Mucosa of descending colon (tissue), 3 donors: ENCODE measurements at regions not wholly inside any gene's neighbourhood (a gene's known extent, or its start where the extent isn't known, plus 50 kb on each side); places are given as distances from the start of the nearest gene placed in this dataset.

Experiments used
- ATAC-seq: fragments of 200-7000 bp; cut with Tn5 transposase; one replicate; pipeline ENCODE4 v1.9.1; 2020; ENCODE audit warnings: mild to moderate bottlenecking, moderate library complexity
- DNase-seq, 3 donors: peaks; one replicate each; pipeline ENCODE4 v3.0.0-alpha.2; 2020
- H3K36me3 ChIP-seq: fragments of 200-600 bp; one replicate; pipeline ENCODE4 v1.8.0; 2021; ENCODE audit warnings: low read depth, mild to moderate bottlenecking
- H3K4me1 ChIP-seq: fragments of 200-600 bp; one replicate; pipeline ENCODE4 v1.8.0; 2021; ENCODE audit warnings: low read depth, mild to moderate bottlenecking
- H3K4me3 ChIP-seq: fragments of 200-600 bp; one replicate; pipeline ENCODE4 v1.8.0; 2021; ENCODE audit warnings: mild to moderate bottlenecking
- H3K9me3 ChIP-seq: fragments of 200-600 bp; one replicate; pipeline ENCODE4 v1.8.0; 2021; ENCODE audit warnings: mild to moderate bottlenecking
- intact Hi-C, 2 donors: fragments of 100-400 bp; cut with DNase I in 1 of 2; cut with micrococcal nuclease in 1 of 2; formaldehyde crosslinking; loops; one replicate each; pipeline versions ENCODE4 v1.11.0 to v1.11.1; 2022; cut with DNase I, micrococcal nuclease
- TF ChIP-seq, protein P1 (sequence below): fragments of 200-600 bp; IDR thresholded peaks from one replicate; pipeline ENCODE4 v1.8.0; 2022; ENCODE audit warnings: antibody characterized with exemption, mild to moderate bottlenecking
- donor health status: DM: no; HTN: no; CAD: no; lungs with moderate emphysema.
- donor health status: DM: no; HTN: no; CAD: no.
- donor health status: DM: no; HTN: yes; CAD: no.

DNA sequence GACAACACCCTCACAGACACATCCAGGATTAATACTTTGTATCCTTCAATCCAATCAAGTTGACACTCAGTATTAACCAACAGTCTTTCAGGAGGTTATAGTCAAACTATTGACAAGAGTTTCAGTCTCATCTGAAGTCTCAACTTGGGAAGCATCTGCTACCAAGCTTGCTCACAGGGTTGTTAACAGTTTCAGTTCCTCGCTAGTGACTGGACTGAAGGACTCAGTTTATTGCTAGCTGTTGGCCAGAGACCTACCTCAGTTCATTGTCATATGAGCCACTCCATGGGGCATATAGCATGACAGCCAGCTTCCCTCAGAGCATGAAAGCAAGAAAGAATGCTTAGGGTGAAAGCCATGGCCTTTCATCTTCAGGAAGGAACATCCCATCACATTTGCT lies 228.6 kb downstream of the EPHA4 start:
- Histone ChIP-seq H3K36me3 (no peaks in the 10 kb centered on the region), H3K9me3 (no peaks in the 10 kb centered on the region), H3K4me3 (no peak overlapping the region), H3K4me1 (no peaks in the 10 kb centered on the region)
- ATAC-seq (no peak), DNase-seq (no peak)
- TF ChIP-seq, protein P1, sequence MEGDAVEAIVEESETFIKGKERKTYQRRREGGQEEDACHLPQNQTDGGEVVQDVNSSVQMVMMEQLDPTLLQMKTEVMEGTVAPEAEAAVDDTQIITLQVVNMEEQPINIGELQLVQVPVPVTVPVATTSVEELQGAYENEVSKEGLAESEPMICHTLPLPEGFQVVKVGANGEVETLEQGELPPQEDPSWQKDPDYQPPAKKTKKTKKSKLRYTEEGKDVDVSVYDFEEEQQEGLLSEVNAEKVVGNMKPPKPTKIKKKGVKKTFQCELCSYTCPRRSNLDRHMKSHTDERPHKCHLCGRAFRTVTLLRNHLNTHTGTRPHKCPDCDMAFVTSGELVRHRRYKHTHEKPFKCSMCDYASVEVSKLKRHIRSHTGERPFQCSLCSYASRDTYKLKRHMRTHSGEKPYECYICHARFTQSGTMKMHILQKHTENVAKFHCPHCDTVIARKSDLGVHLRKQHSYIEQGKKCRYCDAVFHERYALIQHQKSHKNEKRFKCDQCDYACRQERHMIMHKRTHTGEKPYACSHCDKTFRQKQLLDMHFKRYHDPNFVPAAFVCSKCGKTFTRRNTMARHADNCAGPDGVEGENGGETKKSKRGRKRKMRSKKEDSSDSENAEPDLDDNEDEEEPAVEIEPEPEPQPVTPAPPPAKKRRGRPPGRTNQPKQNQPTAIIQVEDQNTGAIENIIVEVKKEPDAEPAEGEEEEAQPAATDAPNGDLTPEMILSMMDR: no peak
- intact Hi-C loops: no loop called here

DNA sequence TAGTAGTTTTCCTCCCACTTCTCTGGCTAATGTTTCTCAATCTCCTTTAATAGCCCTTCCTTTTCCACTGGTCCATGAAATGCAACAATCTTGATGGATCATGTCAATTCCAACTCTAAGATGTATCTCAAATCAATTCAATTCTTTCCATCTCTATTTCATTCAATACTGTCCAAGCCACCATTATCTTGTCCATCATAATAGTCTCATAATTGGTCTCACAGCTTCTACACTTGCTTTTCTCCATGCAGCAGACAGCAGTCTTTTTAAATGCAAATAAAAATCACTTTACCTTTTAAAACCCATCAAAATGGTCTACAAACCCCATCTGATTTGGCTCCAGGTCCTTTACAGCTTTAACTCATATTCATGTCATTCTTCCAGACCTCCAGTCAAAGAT lies 226.6 kb downstream of the EPHA4 start:
- ATAC-seq: no peak
- no peak overlapping the region for H3K4me3 ChIP-seq
- no peaks in the 10 kb centered on the region for H3K36me3 ChIP-seq
- H3K9me3 ChIP-seq: no peaks in the 10 kb centered on the region
- no peaks in the 10 kb centered on the region for H3K4me1 ChIP-seq
- TF ChIP-seq, protein P1: no peak
- intact Hi-C loops: no loop called here
- no peak for DNase-seq

DNA sequence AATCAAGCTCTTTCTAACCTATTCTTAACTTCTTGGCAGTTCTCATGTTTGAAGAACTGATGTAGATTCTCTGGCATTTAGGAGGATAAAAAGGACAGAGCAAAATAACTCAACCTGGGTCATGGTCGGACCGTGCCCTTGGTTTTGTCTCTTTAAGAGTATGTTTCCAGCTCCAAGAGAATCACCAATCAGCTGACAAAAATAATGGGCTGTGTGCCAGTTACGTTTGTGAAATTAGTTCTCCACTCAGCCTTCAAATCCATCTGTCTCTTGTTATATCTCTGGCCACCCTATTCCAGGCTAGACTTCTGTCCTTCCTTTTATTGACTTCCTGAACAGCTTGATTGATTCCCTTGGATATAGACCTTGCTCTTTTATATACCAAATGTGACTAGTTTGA lies 225.7 kb downstream of the EPHA4 start:
- TF ChIP-seq, protein P1: no peak
- Histone ChIP-seq H3K4me1 (no peaks in the 10 kb centered on the region), H3K36me3 (no peaks in the 10 kb centered on the region), H3K9me3 (no peaks in the 10 kb centered on the region), H3K4me3 (no peak overlapping the region)
- ATAC-seq (no peak), DNase-seq (no peak)
- intact Hi-C loops: no loop called here

DNA sequence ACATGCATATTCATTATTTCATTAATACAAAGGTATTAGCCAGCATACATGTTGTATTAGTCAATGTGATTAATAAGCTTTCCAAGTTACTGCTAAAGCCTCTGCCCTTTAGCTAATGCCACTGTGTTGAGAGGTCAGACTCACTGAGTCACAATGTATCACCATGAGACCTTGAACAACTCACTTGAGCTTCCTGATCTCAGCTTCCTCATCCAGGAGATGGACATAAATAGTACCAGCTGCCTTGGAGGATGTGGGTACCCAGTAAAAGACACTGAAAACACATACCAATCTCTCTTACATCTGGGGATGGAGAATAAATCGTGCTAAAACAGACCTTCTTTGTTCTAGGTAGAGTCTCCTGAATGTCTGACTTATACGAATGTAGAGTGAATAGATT lies 224.6 kb downstream of the EPHA4 start:
- TF ChIP-seq, protein P1: no peak
- Histone ChIP-seq H3K4me3 (no peak overlapping the region), H3K36me3 (no peaks in the 10 kb centered on the region), H3K4me1 (no peaks in the 10 kb centered on the region), H3K9me3 (no peaks in the 10 kb centered on the region)
- intact Hi-C loops: no loop called here
- no peak for DNase-seq
- no peak for ATAC-seq

DNA sequence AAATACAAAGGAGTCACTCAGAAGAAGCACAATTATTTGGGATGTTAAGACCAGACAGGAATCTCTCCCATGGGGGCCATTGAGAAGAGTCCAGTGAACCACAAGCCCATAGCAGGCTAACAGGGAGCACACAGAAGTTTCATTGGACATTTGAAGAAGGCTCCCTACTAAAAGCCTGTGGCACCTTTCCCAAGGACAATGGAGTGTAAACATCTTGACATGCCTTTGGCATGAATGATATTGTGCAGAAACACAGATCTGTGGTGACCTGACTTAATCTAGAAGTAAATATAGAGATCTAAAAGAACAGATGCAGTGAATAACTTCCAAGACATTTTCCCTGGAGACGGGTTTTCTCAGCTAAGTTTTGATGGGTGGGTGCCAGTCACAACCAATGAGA lies 221.5 kb downstream of the EPHA4 start:
- TF ChIP-seq, protein P1: no peak
- intact Hi-C loops: no loop called here
- ATAC-seq (no peak), DNase-seq (no peak)
- Histone ChIP-seq H3K36me3 (no peaks in the 10 kb centered on the region), H3K4me3 (no peak overlapping the region), H3K4me1 (no peaks in the 10 kb centered on the region), H3K9me3 (no peaks in the 10 kb centered on the region)

DNA sequence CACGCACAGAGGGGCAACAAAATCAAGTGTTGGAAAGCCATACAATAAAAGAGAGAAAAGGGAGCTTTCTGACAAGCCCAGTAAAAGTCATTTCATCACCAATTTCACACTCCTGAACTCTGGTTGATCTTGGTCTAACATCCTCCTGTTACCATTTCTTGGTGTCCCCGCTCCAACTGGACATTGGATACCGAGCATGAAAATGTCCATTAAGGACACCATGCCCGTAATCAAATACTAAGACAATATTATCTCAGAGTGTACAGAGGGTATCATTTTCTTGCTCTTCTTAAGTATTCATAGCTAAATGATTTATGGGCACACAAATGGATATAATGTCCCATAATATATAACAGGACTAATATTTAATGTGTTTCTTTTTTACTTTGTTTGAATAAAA lies 218.9 kb downstream of the EPHA4 start:
- Histone ChIP-seq H3K4me1 (no peaks in the 10 kb centered on the region), H3K4me3 (no peak overlapping the region), H3K36me3 (no peaks in the 10 kb centered on the region), H3K9me3 (no peaks in the 10 kb centered on the region)
- no peak for ATAC-seq
- TF ChIP-seq, protein P1: no peak
- intact Hi-C loops: no loop called here
- DNase-seq: no peak
